HG02852 (cell line): ENCODE measurements at regions not wholly inside any gene's neighbourhood (a gene's known extent, or its start where the extent isn't known, plus 50 kb on each side); places are given as distances from the start of the nearest gene placed in this dataset.

Experiments
- ATAC-seq: cut with Tn5 transposase; IDR thresholded peaks from one replicate; pipeline ENCODE4 v1.9.1; 2021; ENCODE audit warnings: mild to moderate bottlenecking, moderate library complexity; ENCODE audit not compliant: unreplicated experiment

DNA sequence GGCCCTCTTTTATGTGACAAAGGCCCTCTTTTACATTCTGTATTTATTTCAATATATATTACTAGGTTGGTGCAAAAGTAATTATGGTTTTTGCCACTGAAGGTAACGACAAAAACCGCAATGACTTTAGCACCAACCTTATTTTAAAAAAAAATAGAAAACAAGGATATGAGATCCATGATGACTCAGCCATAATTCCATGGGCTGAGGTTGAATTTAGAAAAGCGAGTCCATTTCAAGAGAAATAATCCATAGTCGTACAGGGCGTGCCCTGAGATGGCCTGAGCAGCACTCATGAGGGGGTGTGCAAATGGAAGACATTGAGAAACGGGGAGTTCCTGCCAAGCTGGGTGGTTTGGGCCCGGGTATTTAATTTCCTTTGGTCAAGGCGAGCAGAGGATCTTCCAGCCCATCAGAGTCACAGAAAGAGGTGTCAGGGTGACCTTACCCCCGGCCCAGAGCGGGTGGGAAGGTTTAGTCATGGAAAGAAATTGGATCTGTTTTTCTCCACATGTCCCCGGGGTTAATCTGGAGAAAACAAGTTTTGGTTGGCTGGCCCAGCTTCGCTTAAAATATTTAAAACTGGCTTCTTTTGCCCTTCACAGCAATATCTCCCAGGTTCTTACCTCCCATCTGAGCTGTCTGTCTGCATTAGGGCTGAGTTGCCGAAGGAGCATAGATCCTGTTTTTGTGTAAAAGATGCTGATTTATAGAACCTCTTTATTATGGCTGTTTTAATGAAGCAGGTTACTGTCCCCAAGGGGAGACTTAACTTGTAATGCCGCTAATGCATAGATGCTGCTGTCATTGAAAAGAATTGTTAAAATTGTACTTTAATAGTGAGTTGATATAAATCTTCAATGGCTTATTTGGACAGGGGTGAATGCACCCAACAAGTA is 255.6 kb downstream of the PREX1 start:
- no peak for ATAC-seq

DNA sequence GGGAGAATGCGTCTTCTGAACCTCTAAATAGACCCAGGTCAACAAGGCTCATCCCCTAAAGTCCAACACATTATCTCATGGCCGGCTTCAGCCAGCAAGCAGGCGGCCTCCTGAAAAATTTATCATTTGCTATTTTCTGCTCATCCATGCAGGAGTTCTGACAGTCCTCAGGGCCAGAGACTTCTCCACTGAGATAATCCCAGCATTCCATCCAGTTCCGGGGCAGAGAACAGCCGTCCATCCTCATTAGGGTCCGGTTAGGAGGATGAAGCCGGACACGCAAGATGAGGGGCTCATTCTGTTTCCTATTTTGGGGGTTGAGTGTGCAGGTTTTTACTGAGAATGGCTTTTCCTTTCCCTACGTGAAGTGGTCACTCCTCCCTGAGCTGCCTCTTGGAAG is 258.1 kb downstream of the PREX1 start:
- no peak for ATAC-seq

DNA sequence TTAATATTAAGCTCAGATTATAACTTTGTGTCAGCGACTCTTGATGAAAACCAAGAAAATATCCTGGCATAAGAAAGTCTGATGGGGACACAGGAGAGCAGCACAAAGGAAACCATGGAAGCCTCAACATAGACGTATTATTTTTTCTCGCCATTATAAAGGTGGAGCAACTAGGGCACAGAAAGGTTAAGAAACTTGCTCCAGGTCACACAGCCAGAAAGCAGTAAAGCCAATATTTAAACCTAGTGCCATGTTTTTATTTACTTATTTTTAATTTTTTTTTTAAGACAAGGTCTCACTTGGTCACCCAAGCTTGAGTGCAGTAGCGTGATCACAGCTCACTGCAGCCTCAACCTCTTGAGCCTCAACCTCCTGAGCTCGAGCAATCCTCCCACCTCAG is 259.3 kb downstream of the PREX1 start:
- ATAC-seq: no peak

DNA sequence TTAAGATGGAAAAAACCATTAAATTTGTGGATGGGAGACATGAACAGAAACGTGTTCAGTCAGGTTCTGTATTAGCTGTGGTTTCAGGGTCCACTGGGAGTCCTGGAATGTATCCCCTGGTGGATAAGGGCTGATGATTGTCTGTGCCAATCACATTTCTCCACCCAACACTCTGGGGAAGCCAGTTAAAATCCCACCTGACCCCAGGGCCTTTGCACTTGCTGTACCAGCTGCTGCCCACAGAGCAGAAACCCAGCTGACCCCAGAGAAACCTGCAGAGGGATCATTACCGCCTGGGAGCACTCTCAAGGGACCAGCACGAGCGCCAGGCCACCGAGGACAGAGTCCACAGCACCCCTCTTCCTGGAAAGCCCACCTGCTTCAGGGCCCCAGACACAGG is 260.7 kb downstream of the PREX1 start:
- ATAC-seq: no peak

DNA sequence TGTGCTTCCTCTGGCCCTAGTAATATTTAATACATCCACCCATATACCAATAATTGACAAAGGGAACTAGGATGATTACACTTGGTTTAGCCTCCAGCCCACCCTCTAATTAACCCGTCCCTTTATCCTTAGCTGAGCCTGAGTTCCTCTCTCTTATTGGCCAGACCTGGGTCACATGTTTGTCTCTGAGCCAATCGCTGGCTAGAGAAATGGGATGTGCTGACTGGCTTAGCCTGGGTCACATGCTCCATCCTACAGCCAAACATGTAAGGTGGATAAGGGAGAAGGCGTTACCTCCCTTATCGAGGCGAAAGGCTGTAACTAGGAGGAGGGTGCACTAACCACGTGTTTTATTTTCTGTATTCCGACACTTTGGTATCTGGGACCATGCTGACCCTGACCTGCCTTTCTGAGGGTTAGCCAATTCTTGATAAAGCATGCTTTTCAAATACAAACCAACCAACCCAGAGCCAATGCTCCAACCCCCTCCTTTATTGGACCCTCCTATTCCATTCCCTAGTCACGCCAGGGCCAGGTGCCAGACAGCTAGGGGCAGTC is 262.7 kb downstream of the PREX1 start:
- ATAC-seq: no peak

- ATAC-seq: no peak
Observed at GRCh38 chr20:48563191-48563870, 264.5 kb downstream of the PREX1 start.

- ATAC-seq: no peak
Observed at GRCh38 chr20:48562586-48563116, 265.1 kb downstream of the PREX1 start.

- ATAC-seq: no peak
Observed at GRCh38 chr20:48558906-48559305, 268.9 kb downstream of the PREX1 start.

DNA sequence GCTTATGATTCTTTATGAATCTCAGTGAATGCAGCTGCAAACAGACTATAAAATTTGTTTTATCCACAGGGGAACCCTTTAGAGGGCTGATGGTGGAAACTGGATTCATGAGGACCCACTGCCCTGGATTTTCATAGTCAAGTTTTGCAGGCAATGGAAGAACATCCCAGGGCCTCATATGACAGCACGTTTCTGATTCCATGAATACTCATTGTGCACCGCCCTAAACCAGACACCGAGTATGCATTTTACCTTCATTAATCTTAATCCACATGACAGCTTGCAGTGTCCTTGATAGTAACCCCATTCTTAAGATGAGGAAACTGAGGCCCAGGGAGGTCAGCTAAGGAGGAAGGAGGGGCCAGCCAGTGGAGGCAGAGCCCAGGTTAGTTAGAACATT is 270.4 kb downstream of the PREX1 start:
- no peak for ATAC-seq

- ATAC-seq: no peak
Observed at GRCh38 chr20:48556956-48557355, 270.8 kb downstream of the PREX1 start.

GRCh38 chr20:48552550-48552949 is 275.2 kb downstream of the PREX1 start:
- no peak for ATAC-seq

DNA sequence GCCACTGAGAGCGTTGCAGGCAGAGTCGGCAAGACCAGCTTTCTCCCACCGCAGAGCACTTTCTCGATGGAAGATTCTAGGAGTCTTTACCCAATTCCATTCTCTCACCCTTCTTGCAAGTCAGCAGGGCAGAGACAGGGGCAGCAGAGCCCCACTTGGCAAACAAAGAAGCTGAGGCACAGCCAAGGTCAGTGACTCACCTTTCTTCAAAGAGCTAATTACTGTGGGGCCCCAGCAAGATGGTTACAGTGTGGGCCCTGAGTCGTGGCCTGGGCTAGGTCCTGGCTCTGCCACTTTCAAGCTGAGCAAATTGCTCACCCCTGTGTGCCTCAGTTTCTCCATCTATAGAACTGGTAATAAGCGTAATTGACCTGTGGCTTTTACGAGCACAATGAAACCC is 277.0 kb downstream of the PREX1 start:
- no peak for ATAC-seq

DNA sequence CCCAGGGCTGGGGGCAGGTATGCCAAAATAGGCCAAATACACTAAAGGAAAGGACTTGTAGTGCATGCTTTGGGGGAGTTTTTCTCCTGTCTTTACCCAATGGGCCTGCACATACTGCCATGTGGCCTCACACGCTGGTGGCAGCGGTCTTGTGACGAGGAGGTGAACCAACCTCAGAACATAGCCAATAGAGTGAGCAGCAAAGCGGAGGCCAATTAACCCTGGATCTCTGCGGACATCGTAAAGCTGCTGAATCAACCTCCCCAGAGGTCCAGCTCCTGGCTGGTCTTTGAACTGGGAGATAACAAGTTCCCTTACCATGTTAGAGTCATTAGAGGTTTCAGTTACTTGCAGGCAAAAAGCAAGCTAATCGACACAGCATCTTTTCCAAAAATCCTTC is 280.1 kb downstream of the PREX1 start:
- no peak for ATAC-seq

GRCh38 chr20:48544402-48545339 is 283.1 kb downstream of the PREX1 start:
- ATAC-seq: no peak

DNA sequence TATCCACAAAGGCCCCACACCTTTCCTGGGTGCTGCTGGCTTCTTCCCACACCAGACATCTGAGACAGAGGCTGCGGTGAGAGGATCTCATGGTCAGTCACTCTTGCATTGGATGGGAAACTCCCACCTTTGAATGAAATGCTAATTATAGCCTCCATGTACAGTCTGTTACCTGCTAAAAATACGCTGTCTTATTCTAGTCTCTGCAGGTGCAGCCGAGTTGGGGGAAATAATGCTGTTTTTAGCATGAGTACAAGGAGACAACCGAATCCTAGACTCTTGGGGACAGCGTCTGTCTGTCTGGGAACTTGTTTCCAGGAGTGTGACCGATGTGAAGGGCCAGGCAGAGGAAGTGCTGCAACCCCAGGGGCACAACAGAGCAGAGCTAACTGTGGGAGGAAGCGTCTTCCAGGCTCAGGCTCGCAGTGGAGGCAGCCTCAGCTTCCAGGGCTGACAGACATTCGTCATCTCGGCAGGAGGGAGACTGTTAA is 286.2 kb downstream of the PREX1 start:
- ATAC-seq: peak; percentile 61

- ATAC-seq: no peak
Observed at GRCh38 chr20:48538856-48539255, 288.9 kb downstream of the PREX1 start.

GRCh38 chr20:48538058-48538825 is 289.6 kb downstream of the PREX1 start:
- no peak for ATAC-seq

DNA sequence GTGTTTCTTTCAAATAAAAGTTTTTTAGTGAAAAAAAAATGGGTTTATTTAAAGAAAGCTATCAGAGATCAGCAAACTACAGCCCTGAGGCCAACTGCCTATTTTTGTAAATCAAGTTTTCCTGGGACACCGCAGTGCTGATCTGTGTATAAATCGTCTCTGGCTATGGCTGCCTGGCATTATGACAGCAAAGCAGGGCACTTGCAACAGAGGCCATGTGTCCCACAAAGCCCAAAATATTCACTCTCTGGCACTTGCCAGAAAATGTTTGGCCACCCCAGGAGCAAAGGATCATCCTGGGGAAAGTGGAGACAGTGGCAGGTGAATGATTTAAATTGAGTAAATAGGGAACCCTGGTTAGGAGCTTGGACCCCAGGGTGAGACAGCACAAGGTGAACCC is 291.6 kb downstream of the PREX1 start:
- no peak for ATAC-seq

GRCh38 chr20:48535556-48535955 is 292.2 kb downstream of the PREX1 start:
- ATAC-seq: no peak

DNA sequence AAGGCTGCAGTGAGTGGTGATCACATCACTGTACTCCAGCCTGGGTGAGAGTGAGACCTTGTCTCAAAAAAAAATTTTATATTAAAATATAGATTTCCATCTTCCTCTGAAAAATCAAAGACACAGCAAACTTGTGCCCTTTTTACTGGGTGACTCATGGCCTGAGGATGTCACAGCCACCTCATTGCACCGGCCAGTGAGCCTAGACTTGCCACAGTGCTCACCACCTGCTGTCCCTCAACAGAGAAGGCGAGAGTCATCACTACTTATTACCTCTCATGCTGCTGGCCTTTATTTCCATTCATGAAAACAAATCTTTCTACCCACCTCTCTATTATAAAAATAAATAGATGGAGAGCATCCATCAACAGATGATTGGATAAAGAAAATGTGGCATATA is 295.8 kb downstream of the PREX1 start:
- ATAC-seq: no peak
